Mesothelial cell of epicardium (in vitro differentiated cells): ENCODE measurements at regions not wholly inside any gene's neighbourhood (a gene's known extent, or its start where the extent isn't known, plus 50 kb on each side); places are given as distances from the start of the nearest gene placed in this dataset.

Experiments used
- DNase-seq, 2 experiments: peaks; one replicate each; pipeline ENCODE4 v3.0.0; 2021; ENCODE audit warnings: low spot score in 2 of 2; ENCODE audit not compliant: unreplicated experiment in 2 of 2
- H3K27ac Mint-ChIP-seq: 2 replicates; pipeline ENCODE4 v1.8.0; 2021; ENCODE audit warnings: mixed read lengths
- H3K27me3 Mint-ChIP-seq: 2 replicates; pipeline ENCODE4 v1.8.0; 2021; ENCODE audit warnings: low read depth, mixed read lengths
- H3K36me3 Mint-ChIP-seq: 2 replicates; pipeline ENCODE4 v1.8.0; 2021; ENCODE audit warnings: mixed read lengths
- H3K4me1 Mint-ChIP-seq: 2 replicates; pipeline ENCODE4 v1.8.0; 2021; ENCODE audit warnings: mixed read lengths
- H3K4me3 Mint-ChIP-seq: 2 replicates; pipeline ENCODE4 v1.8.0; 2021; ENCODE audit warnings: mild to moderate bottlenecking, moderate library complexity, mixed read lengths
- H3K9me3 Mint-ChIP-seq: 2 replicates; pipeline ENCODE4 v1.8.0; 2021; ENCODE audit warnings: mixed read lengths
- TF ChIP-seq, protein P1 (sequence below): fragments of 200-600 bp; sonication (generic); IDR thresholded peaks from one replicate; pipeline ENCODE4 v1.5.0; 2021; ENCODE audit warnings: antibody characterized with exemption; ENCODE audit not compliant: unreplicated experiment

DNA sequence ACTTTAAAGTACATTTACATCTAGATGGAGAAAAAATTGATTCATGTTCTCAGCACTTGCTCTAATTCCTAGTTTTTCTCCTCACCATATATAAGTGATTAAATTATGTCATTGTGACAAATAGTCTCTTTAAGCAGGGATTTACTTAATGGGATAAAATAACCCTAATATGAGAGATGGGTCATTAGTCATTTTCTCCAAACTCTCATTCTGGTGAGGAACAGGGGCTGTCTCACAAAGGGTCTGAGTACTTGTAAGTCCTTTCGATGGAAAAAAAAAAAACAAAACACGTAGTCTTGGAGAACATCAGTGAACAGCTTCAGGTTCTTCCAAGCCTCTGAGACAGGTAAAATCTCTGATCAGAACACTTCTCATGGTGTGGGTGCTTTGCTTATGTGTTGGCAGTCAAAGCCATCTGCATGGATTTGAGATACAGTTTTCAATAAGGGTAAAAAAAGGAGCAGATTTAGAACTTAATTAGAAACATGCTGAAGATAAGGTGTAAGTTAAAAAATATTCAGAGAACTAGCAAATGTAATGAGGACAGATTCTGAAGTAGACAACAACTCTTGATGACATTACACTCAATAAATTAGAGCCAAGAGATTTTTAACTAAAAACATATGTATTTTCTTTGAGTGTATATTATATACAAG is 1668.9 kb upstream of the MIR17HG start:
- Mint-ChIP-seq H3K27me3 (no peaks in the 10 kb centered on the region), H3K4me1 (peaks cover 16% of the 10 kb centered on the region), H3K36me3 (no peaks in the 10 kb centered on the region), H3K27ac (no peak overlapping the region), H3K4me3 (no peak overlapping the region), H3K9me3 (peaks cover 18% of the 10 kb centered on the region)
- DNase-seq, result no peak
- TF ChIP-seq, protein P1, sequence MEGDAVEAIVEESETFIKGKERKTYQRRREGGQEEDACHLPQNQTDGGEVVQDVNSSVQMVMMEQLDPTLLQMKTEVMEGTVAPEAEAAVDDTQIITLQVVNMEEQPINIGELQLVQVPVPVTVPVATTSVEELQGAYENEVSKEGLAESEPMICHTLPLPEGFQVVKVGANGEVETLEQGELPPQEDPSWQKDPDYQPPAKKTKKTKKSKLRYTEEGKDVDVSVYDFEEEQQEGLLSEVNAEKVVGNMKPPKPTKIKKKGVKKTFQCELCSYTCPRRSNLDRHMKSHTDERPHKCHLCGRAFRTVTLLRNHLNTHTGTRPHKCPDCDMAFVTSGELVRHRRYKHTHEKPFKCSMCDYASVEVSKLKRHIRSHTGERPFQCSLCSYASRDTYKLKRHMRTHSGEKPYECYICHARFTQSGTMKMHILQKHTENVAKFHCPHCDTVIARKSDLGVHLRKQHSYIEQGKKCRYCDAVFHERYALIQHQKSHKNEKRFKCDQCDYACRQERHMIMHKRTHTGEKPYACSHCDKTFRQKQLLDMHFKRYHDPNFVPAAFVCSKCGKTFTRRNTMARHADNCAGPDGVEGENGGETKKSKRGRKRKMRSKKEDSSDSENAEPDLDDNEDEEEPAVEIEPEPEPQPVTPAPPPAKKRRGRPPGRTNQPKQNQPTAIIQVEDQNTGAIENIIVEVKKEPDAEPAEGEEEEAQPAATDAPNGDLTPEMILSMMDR, result no peak

DNA sequence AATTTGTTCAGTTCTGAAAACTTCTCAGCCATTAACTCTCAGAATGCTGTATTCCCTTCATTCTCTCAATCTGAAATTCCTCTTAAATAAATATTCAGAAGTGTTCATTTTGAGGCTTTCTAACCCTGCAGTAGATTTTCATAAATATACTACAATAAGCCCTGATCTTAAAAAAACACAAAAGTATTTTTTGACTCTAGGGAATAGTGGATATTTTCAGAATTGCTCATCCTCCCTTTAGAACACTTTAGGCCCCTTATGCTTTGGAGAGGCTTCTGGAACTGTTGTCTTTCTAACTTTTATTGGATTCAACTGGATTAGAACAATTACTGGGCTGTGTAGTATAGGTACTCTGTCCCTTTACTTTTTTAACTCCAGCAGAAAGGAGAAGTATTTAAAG is 1662.6 kb upstream of the MIR17HG start:
- peaks cover 18% of the 10 kb centered on the region for H3K9me3 Mint-ChIP-seq
- no peak for DNase-seq
- TF ChIP-seq, protein P1, result no peak
- no peaks in the 10 kb centered on the region for H3K27me3 Mint-ChIP-seq
- H3K4me1 Mint-ChIP-seq, result peaks cover 9% of the 10 kb centered on the region
- H3K36me3 Mint-ChIP-seq, result no peaks in the 10 kb centered on the region
- H3K4me3 Mint-ChIP-seq, result no peak overlapping the region
- no peak overlapping the region for H3K27ac Mint-ChIP-seq

DNA sequence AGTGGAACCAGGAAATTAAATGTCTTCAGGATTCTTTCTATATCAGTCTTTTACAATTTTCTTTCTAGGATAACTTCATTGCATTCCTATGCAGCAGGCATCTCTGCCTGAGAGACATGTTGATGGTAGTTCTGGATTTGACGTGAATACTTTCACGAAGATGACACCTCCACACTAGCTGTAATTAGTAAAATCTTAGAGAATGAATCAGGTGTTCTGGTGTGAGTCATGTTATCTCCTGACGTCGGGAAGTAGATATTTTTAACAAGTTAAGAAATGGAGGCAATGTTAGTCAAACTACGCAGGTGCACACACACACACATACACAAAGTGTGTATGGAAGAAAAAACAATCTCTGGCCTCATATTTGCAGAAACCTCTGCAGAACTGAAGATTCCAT is 1661.3 kb upstream of the MIR17HG start:
- Mint-ChIP-seq H3K27me3 (no peaks in the 10 kb centered on the region), H3K36me3 (no peaks in the 10 kb centered on the region), H3K27ac (no peak overlapping the region), H3K4me3 (no peak overlapping the region), H3K9me3 (peaks cover 11% of the 10 kb centered on the region), H3K4me1 (peaks cover 9% of the 10 kb centered on the region)
- TF ChIP-seq, protein P1, result no peak
- DNase-seq, result no peak

DNA sequence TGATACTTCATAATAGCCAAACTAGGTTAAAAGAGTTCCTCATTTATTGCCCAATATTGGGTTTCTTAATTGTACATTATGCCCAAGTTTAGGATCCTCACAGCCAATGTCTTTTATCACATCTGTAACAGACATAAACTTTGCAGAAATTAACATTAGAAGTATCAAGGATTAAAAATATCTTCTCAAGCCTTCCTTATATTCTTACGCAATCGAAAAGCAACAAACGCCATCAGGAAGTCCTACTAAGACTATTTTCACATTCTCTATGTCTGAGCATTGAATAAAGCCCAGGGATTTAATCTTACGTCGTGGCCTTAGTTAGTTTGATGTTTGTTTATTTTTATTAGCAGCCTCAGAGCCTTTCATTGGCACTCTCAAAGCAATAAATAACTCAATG is 1660.4 kb upstream of the MIR17HG start:
- TF ChIP-seq, protein P1, result no peak
- Mint-ChIP-seq H3K27me3 (no peaks in the 10 kb centered on the region), H3K36me3 (no peaks in the 10 kb centered on the region), H3K4me1 (peaks cover 9% of the 10 kb centered on the region), H3K4me3 (no peak overlapping the region), H3K9me3 (peaks cover 4% of the 10 kb centered on the region), H3K27ac (no peak overlapping the region)
- no peak for DNase-seq

DNA sequence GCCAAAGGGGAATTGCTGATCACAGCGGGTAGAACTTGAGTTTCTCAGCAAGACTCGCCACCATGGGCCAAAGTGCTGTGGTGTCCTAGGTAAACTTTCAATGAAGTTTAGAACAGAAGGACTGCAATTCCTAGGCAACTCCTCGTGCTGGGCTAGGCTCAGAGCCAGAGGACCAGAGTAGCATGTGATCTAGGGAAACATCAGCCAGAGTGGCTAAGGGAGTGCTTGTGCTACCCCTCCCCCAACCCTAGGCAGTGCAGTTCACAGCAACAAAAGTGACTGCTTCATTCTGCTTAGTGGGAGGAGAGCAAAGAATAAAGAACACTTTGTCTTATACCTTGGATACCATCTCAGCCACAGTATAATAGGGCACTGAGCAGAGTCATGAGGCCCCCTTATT is 1658.6 kb upstream of the MIR17HG start:
- H3K27me3 Mint-ChIP-seq, result no peaks in the 10 kb centered on the region
- no peaks in the 10 kb centered on the region for H3K36me3 Mint-ChIP-seq
- no peaks in the 10 kb centered on the region for H3K9me3 Mint-ChIP-seq
- no peak overlapping the region for H3K4me3 Mint-ChIP-seq
- TF ChIP-seq, protein P1, result no peak
- no peak overlapping the region for H3K27ac Mint-ChIP-seq
- DNase-seq, result no peak
- peaks cover 9% of the 10 kb centered on the region for H3K4me1 Mint-ChIP-seq

DNA sequence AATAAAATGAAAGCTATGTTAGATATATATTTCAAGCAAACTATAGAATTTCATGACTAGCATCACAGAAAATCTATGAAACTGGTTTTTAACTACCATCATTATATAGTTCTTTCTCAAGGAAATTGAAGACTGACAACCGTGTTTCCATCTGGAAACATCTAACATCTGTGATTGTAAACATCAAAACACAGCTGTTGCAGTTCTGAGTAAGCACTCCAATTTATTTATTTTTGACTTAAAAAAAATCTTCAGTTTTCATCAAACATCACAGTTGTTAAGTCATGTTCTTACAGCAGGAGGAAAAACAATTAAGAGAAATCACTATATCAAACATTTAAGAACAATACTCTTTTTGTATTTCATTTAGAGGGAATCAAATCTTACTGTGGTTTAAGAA is 1653.0 kb upstream of the MIR17HG start:
- Mint-ChIP-seq H3K4me1 (peaks cover 4% of the 10 kb centered on the region), H3K27me3 (no peaks in the 10 kb centered on the region), H3K9me3 (no peaks in the 10 kb centered on the region), H3K27ac (no peak overlapping the region), H3K4me3 (no peak overlapping the region), H3K36me3 (no peaks in the 10 kb centered on the region)
- TF ChIP-seq, protein P1, result no peak
- no peak for DNase-seq
